GM12878 (cell line): ENCODE measurements at regions not wholly inside any gene's neighbourhood (a gene's known extent, or its start where the extent isn't known, plus 50 kb on each side); places are given as distances from the start of the nearest gene placed in this dataset.

Experiments
- ATAC-seq: fragments of 200-7000 bp; cut with Tn5 transposase; 3 replicates; pipeline ENCODE4 v1.9.1; 2020; ENCODE audit warnings: mild to moderate bottlenecking, moderate library complexity
- BruUV-seq: library from RNA; stranded (reverse); fragments of 400-500 nt; replicated peaks from 2 replicates; lab custom pipeline; 2021; lab: Mats Ljungman, UMichigan
- CTCF ChIA-PET: fragments of 300-600 bp; sonication (Branson Sonifier 250); formaldehyde crosslinking; extraction: SDS; loops from one replicate; lab custom pipeline; 2021; ENCODE audit warnings: inconsistent platforms; lab: Yijun Ruan, JAX
- POLR2A ChIA-PET: fragments of 350-600 bp; formaldehyde crosslinking; extraction: SDS; loops from one replicate; lab custom pipeline; 2021; ENCODE audit warnings: inconsistent platforms; lab: Charles Lee
- RAD21 ChIA-PET: fragments of 300-600 bp; sonication (Branson Sonifier 250); formaldehyde crosslinking; loops from one replicate; lab custom pipeline; 2023; ENCODE audit warnings: antibody characterized with exemption; ENCODE audit not compliant: unreplicated experiment; lab: Charles Lee
- SMC1A ChIA-PET: fragments of 300-600 bp; sonication (Branson Sonifier 250); formaldehyde crosslinking; loops from one replicate; lab custom pipeline; 2023; ENCODE audit not compliant: unreplicated experiment, uncharacterized antibody; lab: Charles Lee
- DNase-seq: peaks from one replicate; pipeline ENCODE4 v3.0.0-alpha.2; 2011; ENCODE audit warnings: low read depth, low spot score
- FAIRE-seq: peaks from 3 replicates; lab custom pipeline; 2011; peaks lifted over from hg19 to GRCh38; lab: Jason Lieb, UNC
- H2AFZ ChIP-seq: 2 replicates; pipeline ENCODE4 v1.6.0; 2011; ENCODE audit warnings: low read depth, low read length, control low read depth; ENCODE audit not compliant: control insufficient read depth
- H3K27ac ChIP-seq: 2 replicates; pipeline ENCODE4 v1.5.1; 2011; ENCODE audit warnings: control low read depth; ENCODE audit not compliant: control insufficient read depth, insufficient read depth
- H3K27me3 ChIP-seq, 2 experiments: replicated peaks in 1 of 2; 2 replicates each; pipeline versions ENCODE4 v1.6.0 to v1.6.1; 2011; ENCODE audit warnings: low read length in 1 of 2; ENCODE audit not compliant: control insufficient read depth in 2 of 2, insufficient read depth in 2 of 2
- H3K36me3 ChIP-seq, 2 experiments: 2 replicates each; pipeline ENCODE4 v1.5.1; 2011; ENCODE audit warnings: low read length in 1 of 2; ENCODE audit not compliant: control insufficient read depth in 2 of 2, insufficient read depth in 2 of 2
- H3K4me1 ChIP-seq: 2 replicates; pipeline ENCODE4 v1.6.1; 2011; ENCODE audit warnings: mild to moderate bottlenecking, low read length, moderate library complexity, mixed read lengths; ENCODE audit not compliant: control insufficient read depth, insufficient read depth
- H3K4me2 ChIP-seq: 2 replicates; pipeline ENCODE4 v1.6.0; 2011; ENCODE audit warnings: control low read depth; ENCODE audit not compliant: control insufficient read depth, insufficient read depth
- H3K4me3 ChIP-seq: fragments of 200-600 bp; sonication (generic); 2 replicates; pipeline ENCODE4 v1.5.1; 2016
- H3K79me2 ChIP-seq: 2 replicates; pipeline ENCODE4 v1.6.0; 2011; ENCODE audit warnings: low read length; ENCODE audit not compliant: control insufficient read depth, insufficient read depth
- H3K9ac ChIP-seq: 2 replicates; pipeline ENCODE4 v1.8.0; 2011; ENCODE audit warnings: low read length, control low read depth, mixed read lengths; ENCODE audit not compliant: control insufficient read depth, insufficient read depth
- H3K9me3 ChIP-seq: replicated peaks from 3 replicates; pipeline ENCODE4 v1.5.1; 2011; ENCODE audit warnings: mild to moderate bottlenecking, low read length; ENCODE audit not compliant: control insufficient read depth, insufficient read depth
- H4K20me1 ChIP-seq: 2 replicates; pipeline ENCODE4 v1.6.0; 2011; ENCODE audit not compliant: control insufficient read depth, insufficient read depth
- CEBPB ChIP-seq, 2 experiments: fragments of 150-350 bp in 1 of 2; IDR thresholded peaks; 2 replicates each; pipeline ENCODE4 v1.6.1; 2012 to 2014; ENCODE audit warnings: low read depth in 2 of 2, low read length in 2 of 2, borderline replicate concordance in 1 of 2, inconsistent platforms in 1 of 2
- EP300 ChIP-seq, 2 experiments: fragments of 150-350 bp in 1 of 2; IDR thresholded peaks; 2 replicates each; pipeline ENCODE4 v1.6.1; 2011 to 2012; ENCODE audit warnings: low read depth in 2 of 2, low read length in 2 of 2, borderline replicate concordance in 1 of 2, improper control_type of control experiment in 1 of 2, inconsistent platforms in 1 of 2; ENCODE audit not compliant: control insufficient read depth in 1 of 2
- PML ChIP-seq: IDR thresholded peaks from 2 replicates; pipeline ENCODE4 v1.6.1; 2012; ENCODE audit warnings: low read length, inconsistent platforms
- POLR2AphosphoS2 ChIP-seq: IDR thresholded peaks from 2 replicates; pipeline ENCODE4 v1.6.1; 2011; ENCODE audit warnings: low read depth, mild to moderate bottlenecking, low read length, improper control_type of control experiment, moderate library complexity
- RUNX3 ChIP-seq: IDR thresholded peaks from 2 replicates; pipeline ENCODE4 v1.6.1; 2012; ENCODE audit warnings: low read length, inconsistent platforms
- SP1 ChIP-seq: IDR thresholded peaks from one replicate; pipeline ENCODE4 v1.6.1; 2011; ENCODE audit warnings: low read depth, low read length
- ZNF592 ChIP-seq: fragments of 450-650 bp; IDR thresholded peaks from 2 replicates; pipeline ENCODE4 v1.6.1; 2017; ENCODE audit warnings: mild to moderate bottlenecking, moderate library complexity
- ZNF622 ChIP-seq: fragments of 450-650 bp; IDR thresholded peaks from 2 replicates; pipeline ENCODE4 v1.6.1; 2017; ENCODE audit warnings: mild to moderate bottlenecking, inconsistent platforms
- WGBS: methylation state at CpG from one replicate; pipeline ENCODE4 v1.1.6; 2016; ENCODE audit warnings: low lambda C conversion rate; ENCODE audit not compliant: insufficient replicate concordance, insufficient coverage; ENCODE audit errors: missing lambda C conversion rate; 5-methylcytosine and 5-hydroxymethylcytosine counted together
- in situ Hi-C: fragments of 300-500 bp; cut with MboI; formaldehyde crosslinking; loops from 9 replicates; pipeline ENCODE4 v1.14.3; 2018; ENCODE audit warnings: mixed read lengths
- intact Hi-C: fragments of 100-400 bp; cut with micrococcal nuclease; formaldehyde crosslinking; loops from one replicate; pipeline ENCODE4 v1.14.2; 2022; ENCODE audit not compliant: unreplicated experiment
- TF ChIP-seq, protein P1 (sequence below): fragments of 450-650 bp; IDR thresholded peaks from 2 replicates; pipeline ENCODE4 v1.6.1; 2016; ENCODE audit warnings: mild to moderate bottlenecking

DNA sequence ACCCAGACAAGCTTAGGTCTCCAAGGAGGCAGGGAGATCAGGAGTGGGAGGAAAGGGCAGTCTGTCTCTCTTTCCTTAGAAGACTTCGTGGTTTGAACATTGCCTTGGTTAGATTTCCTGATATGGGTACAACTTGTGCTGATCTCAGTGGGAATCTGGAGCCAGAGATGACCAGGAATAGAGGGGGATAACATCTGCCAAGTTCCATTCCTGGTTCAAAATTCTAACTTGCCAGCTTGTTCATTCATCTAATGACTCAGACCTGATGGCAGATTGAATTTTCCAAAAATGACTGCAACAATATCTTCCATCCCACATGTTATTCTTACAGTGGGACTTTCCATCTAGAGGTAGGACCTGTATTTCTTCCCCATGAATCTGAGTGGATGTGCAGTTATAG is 394.3 kb upstream of the PODXL start (continued):
- TF ChIP-seq ZNF592 (no peak), EP300 (IDR thresholded peaks at IDR 0.05; ENCODE audit: borderline replicate concordance in 1 of 2, control insufficient read depth in 1 of 2, low read depth in 2 of 2, low read length in 2 of 2) (no peak), CEBPB (IDR thresholded peaks at IDR 0.05; ENCODE audit: borderline replicate concordance in 1 of 2, low read depth in 2 of 2, low read length in 2 of 2) (no peak)
- TF ChIP-seq, protein P1, sequence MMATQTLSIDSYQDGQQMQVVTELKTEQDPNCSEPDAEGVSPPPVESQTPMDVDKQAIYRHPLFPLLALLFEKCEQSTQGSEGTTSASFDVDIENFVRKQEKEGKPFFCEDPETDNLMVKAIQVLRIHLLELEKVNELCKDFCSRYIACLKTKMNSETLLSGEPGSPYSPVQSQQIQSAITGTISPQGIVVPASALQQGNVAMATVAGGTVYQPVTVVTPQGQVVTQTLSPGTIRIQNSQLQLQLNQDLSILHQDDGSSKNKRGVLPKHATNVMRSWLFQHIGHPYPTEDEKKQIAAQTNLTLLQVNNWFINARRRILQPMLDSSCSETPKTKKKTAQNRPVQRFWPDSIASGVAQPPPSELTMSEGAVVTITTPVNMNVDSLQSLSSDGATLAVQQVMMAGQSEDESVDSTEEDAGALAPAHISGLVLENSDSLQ = no peak
- TF ChIP-seq, all 136 proteins: peak for 0

- H3K79me2 ChIP-seq = no peaks in the 10 kb centered on the region
- no TSS peak for BruUV-seq
- no peak overlapping the region for H2AFZ ChIP-seq
- no peak overlapping the region for H3K27ac ChIP-seq
- TF ChIP-seq POLR2AphosphoS2 = no peak
- TF ChIP-seq SP1 = no peak
- no peak for TF ChIP-seq ZNF622
- TF ChIP-seq PML = no peak
- no peak for TF ChIP-seq RUNX3
- TF ChIP-seq, all 136 proteins: peak for 0
- Histone ChIP-seq H3K4me3 (no peak overlapping the region), H3K36me3 (no peaks in the 10 kb centered on the region), H3K4me2 (no peak overlapping the region), H3K9me3 (no peaks in the 10 kb centered on the region), H4K20me1 (no peaks in the 10 kb centered on the region), H3K4me1 (no peaks in the 10 kb centered on the region; the same call in 1 of the 2 replicates), H3K9ac (no peak overlapping the region), H3K27me3 (peaks cover 1 to 3% of the 10 kb centered on the region in 2 experiments; a peak in 1 of 4 replicates)
- ChIA-PET RAD21 (no interaction called here), CTCF (interaction anchor here (1.0 to 1.5 kb wide), 2 partner anchors 32 to 631 kb away, joined by 3 read pairs; no protein-coding TSS in a partner anchor), SMC1A (interaction anchor here (0.7 kb wide), 1 partner anchor 415 kb away, joined by 4 read pairs; no protein-coding TSS in a partner anchor), POLR2A (no interaction called here)
- FAIRE-seq = no peak
- in situ Hi-C loops (no loop called here), intact Hi-C loops (loop anchor here (10.0 kb wide), 1 partner anchor 635 kb away; no protein-coding TSS in a partner anchor)
- no peak for DNase-seq
- 58% methylated on average over 7 of the region's 7 CpGs for WGBS
- ATAC-seq = no peak
Observed at GRCh38 chr7:131949659-131950058, 393.2 kb upstream of the PODXL start.
